OCI-LY3 (cell line): ENCODE measurements at regions not wholly inside any gene's neighbourhood (a gene's known extent, or its start where the extent isn't known, plus 50 kb on each side); places are given as distances from the start of the nearest gene placed in this dataset.

Experiments
- H2AFZ ChIP-seq: fragments of 200-600, 300-600 bp; shearing (Covaris generic); 2 replicates; pipeline ENCODE4 v1.6.0; 2014; ENCODE audit warnings: antibody characterized with exemption, low read depth, low read length
- H3K27ac ChIP-seq: fragments of 200-600, 300-600 bp; sonication (generic); 2 replicates; pipeline ENCODE4 v1.5.1; 2014; ENCODE audit warnings: mild to moderate bottlenecking, low read length, moderate library complexity, mixed read lengths
- H3K27me3 ChIP-seq: fragments of 200-600, 300-600 bp; sonication (generic); 2 replicates; pipeline ENCODE4 v1.6.1; 2014; ENCODE audit warnings: low read depth, low read length, mixed read lengths
- H3K36me3 ChIP-seq: fragments of 200-600, 300-600 bp; sonication (generic); replicated peaks from 2 replicates; pipeline ENCODE3; 2014; ENCODE audit warnings: low read depth, low read length, mixed read lengths
- H3K4me1 ChIP-seq: fragments of 300-600, 200-600 bp; sonication (generic); 2 replicates; pipeline ENCODE4 v1.6.1; 2014; ENCODE audit warnings: low read length, mixed read lengths
- H3K4me2 ChIP-seq: fragments of 200-600, 300-600 bp; sonication (generic); 2 replicates; pipeline ENCODE4 v1.6.1; 2014; ENCODE audit warnings: low read length, mixed read lengths
- H3K4me3 ChIP-seq: fragments of 300-600, 200-600 bp; sonication (generic); 2 replicates; pipeline ENCODE4 v1.5.1; 2014; ENCODE audit warnings: antibody characterized with exemption, mild to moderate bottlenecking, low read length, moderate library complexity
- H3K79me2 ChIP-seq: fragments of 300-600, 200-600 bp; shearing (Covaris generic); 2 replicates; pipeline ENCODE4 v1.6.1; 2014; ENCODE audit warnings: mild to moderate bottlenecking, low read length, mixed read lengths
- H3K9ac ChIP-seq: fragments of 300-600, 200-600 bp; shearing (Covaris generic); 2 replicates; pipeline ENCODE4 v1.6.0; 2014; ENCODE audit warnings: mild to moderate bottlenecking, low read length, moderate library complexity
- H3K9me3 ChIP-seq: fragments of 200-600, 300-600 bp; shearing (Covaris generic); 2 replicates; pipeline ENCODE4 v1.6.1; 2014; ENCODE audit warnings: low read length, mixed read lengths; ENCODE audit not compliant: insufficient read depth
- H4K20me1 ChIP-seq: fragments of 200-600, 300-600 bp; sonication (generic); 2 replicates; pipeline ENCODE4 v1.6.1; 2016; ENCODE audit warnings: low read length, mixed read lengths; ENCODE audit not compliant: insufficient read depth
- CTCF ChIP-seq: fragments of 200-600, 300-600 bp; sonication (generic); IDR thresholded peaks from 2 replicates; pipeline ENCODE4 v1.5.1; 2014; ENCODE audit warnings: antibody characterized with exemption, low read length, low read depth
- EZH2phosphoT487 ChIP-seq: fragments of 200-600 bp; shearing (Covaris generic); IDR thresholded peaks from 2 replicates; pipeline ENCODE4 v1.6.1; 2018; ENCODE audit warnings: antibody characterized with exemption, mixed run types, low read depth

DNA sequence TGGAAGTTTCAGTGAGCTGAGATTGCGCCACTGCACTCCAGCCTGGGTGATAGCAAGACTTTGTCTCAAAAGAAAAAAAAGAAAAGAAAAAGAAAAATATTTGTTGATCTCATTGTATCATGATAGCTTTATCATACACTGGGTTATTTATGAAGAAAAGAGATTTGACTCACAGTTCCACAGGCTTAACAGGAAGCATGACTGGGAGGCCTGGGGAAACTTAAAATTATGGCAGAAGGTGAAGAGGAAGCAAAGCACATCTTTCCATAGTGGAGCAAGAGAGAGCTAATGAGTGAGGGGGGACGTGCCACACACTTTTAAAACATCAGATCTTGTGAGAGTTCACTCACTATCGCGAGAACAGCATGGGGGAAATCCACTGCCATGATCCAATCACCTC lies 72.7 kb upstream of the FUT8 start:
- Histone ChIP-seq H3K4me1 (peaks cover 7% of the 10 kb centered on the region), H3K36me3 (no peaks in the 10 kb centered on the region), H3K4me2 (no peak overlapping the region), H3K9me3 (no peaks in the 10 kb centered on the region), H4K20me1 (no peaks in the 10 kb centered on the region), H3K27me3 (peaks cover 16% of the 10 kb centered on the region), H3K4me3 (no peak overlapping the region), H3K79me2 (no peaks in the 10 kb centered on the region), H3K9ac (no peak overlapping the region), H3K27ac (no peak overlapping the region), H2AFZ (no peak overlapping the region)
- TF ChIP-seq EZH2phosphoT487 (no peak), CTCF (no peak)

GRCh38 chr14:65344011-65344410 lies 68.5 kb upstream of the FUT8 start:
- Histone ChIP-seq H3K27me3 (peaks cover 5% of the 10 kb centered on the region; the same call in 1 of the 2 replicates), H2AFZ (no peak overlapping the region), H3K9me3 (no peaks in the 10 kb centered on the region), H3K4me1 (no peaks in the 10 kb centered on the region), H3K4me3 (no peak overlapping the region), H3K4me2 (no peak overlapping the region), H3K27ac (no peak overlapping the region), H4K20me1 (no peaks in the 10 kb centered on the region), H3K79me2 (no peaks in the 10 kb centered on the region), H3K36me3 (no peaks in the 10 kb centered on the region), H3K9ac (no peak overlapping the region)
- no peak for TF ChIP-seq EZH2phosphoT487
- TF ChIP-seq CTCF = no peak

DNA sequence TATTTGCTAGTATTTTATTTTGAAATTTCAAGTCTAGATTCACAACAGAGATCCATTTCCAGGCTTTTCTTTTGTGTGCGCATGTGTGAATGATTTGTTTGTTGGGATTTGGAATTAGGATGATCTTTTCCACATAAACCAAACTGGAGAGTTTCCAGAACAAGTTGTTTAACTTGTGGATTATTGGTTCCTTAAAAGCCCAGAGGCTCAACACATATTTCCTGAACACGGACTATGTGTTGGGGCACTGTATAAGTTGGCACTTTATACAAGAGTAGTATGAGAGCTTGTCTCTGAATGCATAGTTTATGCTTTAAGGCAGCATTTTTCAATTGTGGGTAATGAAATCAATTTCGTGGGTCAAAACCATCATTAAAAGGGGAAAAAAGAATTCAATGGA lies 67.3 kb upstream of the FUT8 start:
- no peaks in the 10 kb centered on the region for H3K36me3 ChIP-seq
- H3K27ac ChIP-seq = no peak overlapping the region
- no peaks in the 10 kb centered on the region for H3K4me1 ChIP-seq
- no peaks in the 10 kb centered on the region for H4K20me1 ChIP-seq
- H2AFZ ChIP-seq = no peak overlapping the region
- no peak overlapping the region for H3K4me3 ChIP-seq
- no peak overlapping the region for H3K9ac ChIP-seq
- H3K79me2 ChIP-seq = no peaks in the 10 kb centered on the region
- H3K4me2 ChIP-seq = no peak overlapping the region
- TF ChIP-seq CTCF (no peak), EZH2phosphoT487 (no peak)
- H3K9me3 ChIP-seq = no peaks in the 10 kb centered on the region
- peaks cover 11% of the 10 kb centered on the region for H3K27me3 ChIP-seq

- H2AFZ ChIP-seq = no peak overlapping the region
- H3K4me1 ChIP-seq = peaks cover 4% of the 10 kb centered on the region
- no peaks in the 10 kb centered on the region for H3K79me2 ChIP-seq
- H4K20me1 ChIP-seq = no peaks in the 10 kb centered on the region
- no peak overlapping the region for H3K9ac ChIP-seq
- no peak overlapping the region for H3K4me3 ChIP-seq
- no peaks in the 10 kb centered on the region for H3K36me3 ChIP-seq
- no peak overlapping the region for H3K4me2 ChIP-seq
- H3K27me3 ChIP-seq = peaks cover 14% of the 10 kb centered on the region
- H3K27ac ChIP-seq = no peak overlapping the region
- TF ChIP-seq CTCF (no peak), EZH2phosphoT487 (no peak)
- no peaks in the 10 kb centered on the region for H3K9me3 ChIP-seq
Measured at GRCh38 chr14:65346474-65346873, 66.1 kb upstream of the FUT8 start.
